ENCODE measurements at regions not wholly inside any gene's neighbourhood (a gene's known extent, or its start where the extent isn't known, plus 50 kb on each side); places are given as distances from the start of the nearest gene placed in this dataset.
"Not testable (repeated sequence)": the region's sequence is repeated elsewhere in the genome, so short reads cannot be mapped to it uniquely, and the experiment has no call there.

- FAIRE-seq = no peak
- DNase-seq (ENCODE audit: extremely low spot score, insufficient read length, low read depth) = no peak
Measured at GRCh38 chr5:36418152-36418979, 116.7 kb upstream of the RANBP3L start.

GRCh38 chr5:36421256-36421655 is 119.6 kb upstream of the RANBP3L start:
- no peak for DNase-seq (ENCODE audit: extremely low spot score, insufficient read length, low read depth)
- no peak for FAIRE-seq

- no peak for DNase-seq (ENCODE audit: extremely low spot score, insufficient read length, low read depth)
- FAIRE-seq = no peak
Measured at GRCh38 chr5:36422952-36423351, 121.2 kb upstream of the RANBP3L start.

- no peak for FAIRE-seq
- no peak for DNase-seq (ENCODE audit: extremely low spot score, insufficient read length, low read depth)
Measured at GRCh38 chr5:36423578-36424307, 122.0 kb upstream of the RANBP3L start.

GRCh38 chr5:36426070-36426469 is 124.4 kb upstream of the RANBP3L start:
- not testable (repeated sequence) for DNase-seq (ENCODE audit: extremely low spot score, insufficient read length, low read depth); FAIRE-seq

GRCh38 chr5:36435516-36435915 is 133.8 kb upstream of the RANBP3L start:
- DNase-seq (ENCODE audit: extremely low spot score, insufficient read length, low read depth) (no peak), FAIRE-seq (no peak)

GRCh38 chr5:36436306-36436705 is 134.6 kb upstream of the RANBP3L start:
- DNase-seq (ENCODE audit: extremely low spot score, insufficient read length, low read depth) (no peak), FAIRE-seq (no peak)

GRCh38 chr5:36438765-36439561 is 137.3 kb upstream of the RANBP3L start:
- no peak for FAIRE-seq

GRCh38 chr5:36440300-36440699 is 138.6 kb upstream of the RANBP3L start:
- DNase-seq (ENCODE audit: extremely low spot score, insufficient read length, low read depth) (no peak), FAIRE-seq (no peak)

More at GRCh38 chr5:36438765-36439561, 137.3 kb upstream of the RANBP3L start:
- no peak for DNase-seq (ENCODE audit: extremely low spot score, insufficient read length, low read depth)

- FAIRE-seq (no peak), DNase-seq (ENCODE audit: extremely low spot score, insufficient read length, low read depth) (no peak)
Measured at GRCh38 chr5:36441280-36441679, 139.6 kb upstream of the RANBP3L start.

- no peak for FAIRE-seq
Measured at GRCh38 chr5:36442352-36442751, 140.7 kb upstream of the RANBP3L start.

GRCh38 chr5:36442796-36443195 is 141.1 kb upstream of the RANBP3L start:
- FAIRE-seq (no peak), DNase-seq (ENCODE audit: extremely low spot score, insufficient read length, low read depth) (no peak)

More at GRCh38 chr5:36442352-36442751, 140.7 kb upstream of the RANBP3L start:
- DNase-seq (ENCODE audit: extremely low spot score, insufficient read length, low read depth) = no peak

GRCh38 chr5:36443941-36444340 is 142.2 kb upstream of the RANBP3L start:
- no peak for FAIRE-seq
- DNase-seq (ENCODE audit: extremely low spot score, insufficient read length, low read depth) = no peak

- no peak for DNase-seq (ENCODE audit: extremely low spot score, insufficient read length, low read depth)
- no peak for FAIRE-seq
Measured at GRCh38 chr5:36444582-36445418, 143.1 kb upstream of the RANBP3L start.

- DNase-seq (ENCODE audit: extremely low spot score, insufficient read length, low read depth) (no peak), FAIRE-seq (no peak)
Measured at GRCh38 chr5:36447776-36448175, 146.1 kb upstream of the RANBP3L start.

- no peak for FAIRE-seq
Measured at GRCh38 chr5:36450229-36451014, 148.7 kb upstream of the RANBP3L start.

GRCh38 chr5:36452424-36453006 is 150.8 kb upstream of the RANBP3L start:
- FAIRE-seq (no peak), DNase-seq (ENCODE audit: extremely low spot score, insufficient read length, low read depth) (no peak)

More at GRCh38 chr5:36450229-36451014, 148.7 kb upstream of the RANBP3L start:
- DNase-seq (ENCODE audit: extremely low spot score, insufficient read length, low read depth) = no peak

GRCh38 chr5:36457511-36458270 is 148.7 kb upstream of the SLC1A3 start:
- FAIRE-seq (no peak), DNase-seq (ENCODE audit: extremely low spot score, insufficient read length, low read depth) (no peak)
